Eye (tissue), 1 donor: ENCODE measurements at regions not wholly inside any gene's neighbourhood (a gene's known extent, or its start where the extent isn't known, plus 50 kb on each side); places are given as distances from the start of the nearest gene placed in this dataset.

Source experiments
- DNase-seq: peaks from one replicate; pipeline ENCODE4 v3.0.0-alpha.2; 2015

- DNase-seq = no peak
Measured at GRCh38 chr5:23064710-23065109, 211.6 kb upstream of the CDH12 start.

DNA sequence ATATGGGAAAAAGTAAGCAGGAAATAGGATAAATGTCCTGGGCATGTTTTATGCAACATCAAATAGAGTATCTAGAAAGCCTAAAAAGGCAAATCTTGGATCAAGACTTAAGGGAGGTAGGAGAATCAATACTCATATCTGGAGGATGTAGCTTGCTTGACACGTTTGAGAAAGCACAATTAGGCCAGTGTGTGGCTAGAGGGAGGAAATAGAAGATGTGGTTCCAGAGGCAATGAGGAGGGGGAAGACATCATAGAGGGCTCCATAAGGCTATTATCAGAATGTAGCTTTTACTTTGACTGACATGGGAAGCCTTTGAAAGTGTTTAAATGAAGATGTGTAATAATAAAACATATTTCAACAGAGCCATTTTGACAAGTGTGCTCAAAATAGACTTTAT is 200.7 kb upstream of the CDH12 start:
- no peak for DNase-seq

- no peak for DNase-seq
Measured at GRCh38 chr5:23042226-23042625, 189.1 kb upstream of the CDH12 start.

DNA sequence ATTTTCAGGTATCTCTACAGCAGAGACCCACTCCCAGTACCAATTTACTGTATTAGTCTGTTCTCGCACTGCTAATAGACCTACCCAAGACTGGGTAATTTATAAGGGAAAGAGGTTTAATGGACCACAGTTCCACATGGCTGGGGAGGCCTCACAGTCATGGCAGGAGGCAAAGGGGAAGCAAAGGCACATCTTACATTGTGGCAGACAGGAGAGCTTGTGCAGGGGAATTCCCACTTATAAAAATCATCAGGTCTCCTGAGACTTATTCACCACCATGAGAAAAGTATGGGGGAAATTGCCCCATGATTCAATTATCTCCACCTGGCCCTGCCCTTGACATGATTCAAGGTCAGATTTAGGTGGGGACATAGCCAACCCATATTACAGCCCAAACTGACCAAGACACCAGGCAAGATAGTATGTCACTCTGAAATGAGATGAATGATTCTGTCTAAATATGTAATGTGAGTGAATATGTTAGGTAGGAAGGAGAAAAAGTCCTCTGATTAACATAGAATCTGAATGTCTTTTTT is 182.5 kb upstream of the CDH12 start:
- DNase-seq = no peak

GRCh38 chr5:23033864-23034263 is 180.7 kb upstream of the CDH12 start:
- no peak for DNase-seq

GRCh38 chr5:23029290-23029689 is 176.1 kb upstream of the CDH12 start:
- DNase-seq = no peak

- DNase-seq = no peak
Measured at GRCh38 chr5:23028445-23029021, 175.4 kb upstream of the CDH12 start.

DNA sequence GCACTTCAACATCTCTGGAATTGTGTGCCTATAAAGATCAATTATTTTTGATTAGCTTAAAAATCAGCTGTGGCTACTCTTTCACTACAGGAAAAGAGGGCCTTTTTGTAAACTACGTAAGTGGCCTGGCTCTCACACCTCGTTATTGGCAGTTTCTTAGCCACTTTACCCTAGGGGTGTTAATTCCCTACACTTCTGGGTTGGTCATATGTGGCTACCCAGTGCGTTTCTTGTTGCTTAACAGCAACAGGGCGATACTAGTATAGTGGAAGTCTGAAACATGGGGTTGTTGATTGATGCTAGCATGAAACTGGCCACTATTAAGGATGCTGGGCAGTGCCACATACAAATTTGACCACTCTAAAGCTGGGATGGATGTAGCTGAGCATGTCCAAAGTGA is 174.7 kb upstream of the CDH12 start:
- DNase-seq = no peak

DNA sequence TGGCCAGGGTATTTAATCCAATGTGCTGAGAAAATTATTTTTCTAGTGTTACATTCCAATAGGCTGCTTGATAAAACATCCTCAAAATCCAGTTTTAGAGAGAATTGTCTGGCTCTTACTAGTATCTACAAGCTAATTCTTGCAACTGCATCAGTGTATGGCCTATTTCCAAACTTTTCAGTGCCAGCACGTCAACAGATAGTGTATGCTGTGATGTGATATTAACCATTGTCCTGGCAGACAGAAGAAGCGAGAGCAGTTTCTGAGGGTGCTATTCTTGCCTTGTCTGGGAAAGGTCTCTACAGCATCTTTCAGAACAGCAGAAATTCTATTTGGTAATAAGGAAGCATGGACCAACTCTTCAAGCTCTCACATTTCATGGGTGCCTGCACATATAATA is 174.2 kb upstream of the CDH12 start:
- no peak for DNase-seq

- DNase-seq = no peak
Measured at GRCh38 chr5:23026252-23027170, 173.4 kb upstream of the CDH12 start.

- no peak for DNase-seq
Measured at GRCh38 chr5:23025629-23026233, 172.6 kb upstream of the CDH12 start.

- no peak for DNase-seq
Measured at GRCh38 chr5:23024470-23024869, 171.3 kb upstream of the CDH12 start.

DNA sequence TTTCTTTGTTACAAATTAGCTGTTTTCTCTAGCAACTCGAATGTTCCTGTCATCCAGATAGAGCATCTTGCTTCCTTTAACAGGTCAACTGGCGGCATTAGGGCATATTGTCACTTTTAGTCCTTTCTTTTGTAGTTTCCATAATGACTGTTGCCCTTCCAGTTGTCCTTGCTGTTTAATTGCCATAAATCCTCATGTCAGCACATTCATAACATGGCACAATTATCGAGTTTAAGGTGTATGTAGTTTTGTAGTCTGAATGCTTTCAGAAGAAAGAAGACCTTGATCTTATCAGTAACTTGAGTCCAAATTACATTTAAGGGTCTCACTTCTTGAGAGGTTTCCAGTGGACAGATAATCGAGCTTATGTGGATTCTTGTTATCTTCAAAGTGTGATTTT is 161.7 kb upstream of the CDH12 start:
- no peak for DNase-seq

DNA sequence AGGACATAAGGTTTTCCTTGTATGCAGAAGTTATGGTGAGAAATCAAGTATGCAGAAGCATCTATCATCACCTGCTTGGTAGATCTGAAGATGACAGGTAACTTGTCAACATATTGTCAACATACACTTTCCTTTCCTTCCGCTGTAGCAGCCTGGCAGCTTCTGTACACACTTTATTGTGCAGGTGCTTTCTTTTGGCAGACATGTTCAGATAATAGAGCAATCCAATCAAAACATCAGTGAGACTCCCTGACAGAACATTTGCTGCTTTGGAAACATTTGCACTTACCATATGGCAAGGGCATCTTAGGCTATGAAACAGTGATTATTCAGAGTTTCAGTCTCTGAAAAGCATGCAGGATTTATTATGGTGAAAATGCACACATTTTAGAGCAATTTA is 161.1 kb upstream of the CDH12 start:
- no peak for DNase-seq

GRCh38 chr5:23013395-23013998 is 160.4 kb upstream of the CDH12 start:
- DNase-seq = no peak

- no peak for DNase-seq
Measured at GRCh38 chr5:23012842-23013241, 159.7 kb upstream of the CDH12 start.

- no peak for DNase-seq
Measured at GRCh38 chr5:23007762-23008161, 154.6 kb upstream of the CDH12 start.

GRCh38 chr5:23007236-23007635 is 154.1 kb upstream of the CDH12 start:
- DNase-seq = no peak

GRCh38 chr5:23001120-23001519 is 148.0 kb upstream of the CDH12 start:
- no peak for DNase-seq

GRCh38 chr5:22998774-22999173 is 145.6 kb upstream of the CDH12 start:
- DNase-seq = no peak

DNA sequence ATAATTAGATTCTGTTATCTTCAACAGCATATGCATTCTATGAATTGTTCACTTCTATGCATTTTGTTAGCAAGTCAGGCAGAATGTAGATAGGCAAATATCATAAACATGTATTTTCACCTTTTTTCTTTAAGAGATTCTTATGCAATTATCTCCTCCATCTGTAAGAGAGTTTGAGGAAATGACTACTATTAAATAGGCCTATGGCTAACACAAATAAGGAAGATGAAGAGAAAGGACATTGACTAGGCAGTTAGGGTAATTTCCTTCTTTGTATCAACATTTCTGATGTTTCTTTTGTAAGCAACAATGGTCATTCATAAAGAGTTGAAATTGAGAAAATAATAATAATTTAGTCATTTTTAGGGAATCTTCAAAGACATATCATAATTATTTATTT is 145.2 kb upstream of the CDH12 start:
- DNase-seq = no peak

DNA sequence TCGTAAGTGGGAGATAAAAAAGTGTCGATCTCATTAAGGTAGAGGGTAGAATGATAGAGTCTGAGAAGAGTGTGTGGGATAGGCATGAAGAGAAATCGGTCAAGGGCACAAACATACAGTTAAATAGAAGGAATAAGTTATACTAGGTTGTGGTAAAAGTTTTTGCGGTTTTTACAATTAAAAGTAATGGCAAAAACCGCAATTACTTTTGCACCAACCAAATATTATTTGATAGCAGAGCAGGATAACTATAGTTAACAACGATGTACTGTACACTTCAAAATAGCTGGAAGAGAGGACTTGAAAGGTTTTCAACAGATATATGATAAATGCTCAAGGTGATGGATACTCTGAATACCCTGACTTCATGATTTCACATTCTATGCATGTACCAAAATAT is 135.8 kb upstream of the CDH12 start:
- DNase-seq = no peak

DNA sequence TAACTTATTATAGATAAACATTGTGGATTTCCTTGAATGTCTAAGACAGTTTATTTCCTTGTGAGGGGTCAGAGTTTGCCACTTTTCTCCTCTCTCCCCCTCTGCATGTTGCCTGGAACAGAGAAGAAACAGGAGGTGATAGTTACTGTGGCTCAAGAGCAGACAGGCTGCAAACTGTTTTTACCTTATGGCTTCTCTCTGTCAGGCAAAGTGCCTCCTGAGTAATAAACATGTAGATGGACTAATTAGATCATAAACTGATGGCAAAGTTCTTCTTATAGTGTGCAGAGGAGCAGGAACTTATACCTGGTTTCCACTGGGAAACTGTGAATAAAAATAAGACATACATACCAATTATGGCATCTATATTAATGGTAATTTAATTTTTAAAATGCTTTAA is 133.1 kb upstream of the CDH12 start:
- no peak for DNase-seq

GRCh38 chr5:22985446-22985845 is 132.3 kb upstream of the CDH12 start:
- DNase-seq = no peak
